ENCODE measurements at regions not wholly inside any gene's neighbourhood (a gene's known extent, or its start where the extent isn't known, plus 50 kb on each side); places are given as distances from the start of the nearest gene placed in this dataset.

DNA sequence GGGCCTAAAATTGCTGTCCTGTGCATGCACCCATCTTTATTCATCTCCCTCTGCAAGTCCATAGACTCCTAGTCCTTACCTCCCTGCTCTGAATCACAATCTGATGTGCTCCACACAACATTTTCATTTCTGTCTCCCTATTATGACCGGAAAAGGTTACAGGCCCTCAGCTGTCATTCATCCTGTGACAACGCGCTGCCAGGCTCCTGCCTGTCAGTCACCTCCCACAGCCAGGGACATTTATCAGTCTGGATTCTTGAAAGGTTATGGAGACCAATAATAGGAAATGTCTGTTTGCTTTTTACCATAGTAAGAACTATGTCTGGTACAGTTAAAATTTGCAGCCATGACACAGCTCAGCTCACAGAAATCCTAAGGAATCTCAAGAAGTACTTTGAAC, 197.1 kb downstream of the RDH14 start:
- no peak for TF ChIP-seq CSDC2 (CRISPR knock-in tag; IDR thresholded peaks at IDR 0.05)
- TF ChIP-seq, protein P1, sequence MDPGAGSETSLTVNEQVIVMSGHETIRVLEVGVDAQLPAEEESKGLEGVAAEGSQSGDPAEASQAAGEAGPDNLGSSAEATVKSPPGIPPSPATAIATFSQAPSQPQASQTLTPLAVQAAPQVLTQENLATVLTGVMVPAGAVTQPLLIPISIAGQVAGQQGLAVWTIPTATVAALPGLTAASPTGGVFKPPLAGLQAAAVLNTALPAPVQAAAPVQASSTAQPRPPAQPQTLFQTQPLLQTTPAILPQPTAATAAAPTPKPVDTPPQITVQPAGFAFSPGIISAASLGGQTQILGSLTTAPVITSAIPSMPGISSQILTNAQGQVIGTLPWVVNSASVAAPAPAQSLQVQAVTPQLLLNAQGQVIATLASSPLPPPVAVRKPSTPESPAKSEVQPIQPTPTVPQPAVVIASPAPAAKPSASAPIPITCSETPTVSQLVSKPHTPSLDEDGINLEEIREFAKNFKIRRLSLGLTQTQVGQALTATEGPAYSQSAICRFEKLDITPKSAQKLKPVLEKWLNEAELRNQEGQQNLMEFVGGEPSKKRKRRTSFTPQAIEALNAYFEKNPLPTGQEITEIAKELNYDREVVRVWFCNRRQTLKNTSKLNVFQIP (CRISPR knock-in tag; IDR thresholded peaks at IDR 0.05; ENCODE audit: borderline replicate concordance, low read depth): no peak
- no peak for TF ChIP-seq PPARA (CRISPR knock-in tag; IDR thresholded peaks at IDR 0.05; ENCODE audit: borderline replicate concordance)
- no peak for ATAC-seq

DNA sequence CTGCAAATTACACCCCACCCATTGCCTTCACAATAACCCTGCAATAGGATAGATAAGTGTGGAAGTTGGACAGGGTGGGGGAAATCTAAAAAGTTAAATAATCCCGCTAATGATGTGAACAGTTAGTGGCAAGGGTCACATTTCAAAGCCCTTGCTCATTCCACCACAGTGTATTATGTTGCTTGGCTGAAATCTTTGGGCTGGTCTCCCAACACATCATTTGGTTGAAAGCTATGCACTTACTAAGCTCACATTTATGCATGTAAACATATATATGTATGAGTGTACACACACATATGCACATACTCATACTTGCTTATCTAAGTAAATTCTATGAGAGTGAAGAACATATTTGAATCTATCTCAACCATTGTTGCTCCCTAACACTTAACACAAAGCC, 197.8 kb downstream of the RDH14 start:
- TF ChIP-seq ZNF70 (CRISPR knock-in tag; IDR thresholded peaks at IDR 0.05): no peak
- no peak for TF ChIP-seq ZNF8 (CRISPR knock-in tag; IDR thresholded peaks at IDR 0.05)
- TF ChIP-seq, protein P2, sequence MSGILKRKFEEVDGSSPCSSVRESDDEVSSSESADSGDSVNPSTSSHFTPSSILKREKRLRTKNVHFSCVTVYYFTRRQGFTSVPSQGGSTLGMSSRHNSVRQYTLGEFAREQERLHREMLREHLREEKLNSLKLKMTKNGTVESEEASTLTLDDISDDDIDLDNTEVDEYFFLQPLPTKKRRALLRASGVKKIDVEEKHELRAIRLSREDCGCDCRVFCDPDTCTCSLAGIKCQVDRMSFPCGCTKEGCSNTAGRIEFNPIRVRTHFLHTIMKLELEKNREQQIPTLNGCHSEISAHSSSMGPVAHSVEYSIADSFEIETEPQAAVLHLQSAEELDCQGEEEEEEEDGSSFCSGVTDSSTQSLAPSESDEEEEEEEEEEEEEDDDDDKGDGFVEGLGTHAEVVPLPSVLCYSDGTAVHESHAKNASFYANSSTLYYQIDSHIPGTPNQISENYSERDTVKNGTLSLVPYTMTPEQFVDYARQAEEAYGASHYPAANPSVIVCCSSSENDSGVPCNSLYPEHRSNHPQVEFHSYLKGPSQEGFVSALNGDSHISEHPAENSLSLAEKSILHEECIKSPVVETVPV (CRISPR knock-in tag; IDR thresholded peaks at IDR 0.05): no peak
- no peak for TF ChIP-seq ZFP30 (CRISPR knock-in tag; IDR thresholded peaks at IDR 0.05)
- no peak for ATAC-seq

DNA sequence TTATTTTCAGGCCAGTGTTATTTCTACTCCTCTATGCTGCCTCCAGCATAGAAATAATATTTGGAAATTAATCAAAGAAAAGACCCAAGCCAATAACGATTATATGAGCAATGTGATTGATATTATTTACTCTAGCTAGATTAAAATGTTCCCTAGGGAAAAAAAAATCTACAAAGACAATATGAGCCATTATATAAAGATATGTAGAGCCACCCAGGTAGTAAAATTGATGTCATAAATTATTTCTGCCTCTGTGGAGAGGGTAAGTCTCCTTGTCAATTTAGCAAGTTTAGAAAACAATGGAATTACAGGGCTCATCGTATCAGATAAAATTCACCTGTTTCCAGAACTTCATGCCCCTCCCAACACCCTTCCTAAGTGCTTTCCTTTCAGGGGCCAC, 202.9 kb downstream of the RDH14 start:
- TF ChIP-seq SNAI2 (CRISPR knock-in tag; IDR thresholded peaks at IDR 0.05) (no peak), ARNTL (CRISPR knock-in tag; IDR thresholded peaks at IDR 0.05; ENCODE audit: borderline replicate concordance, low read depth) (no peak), ESRRG (CRISPR knock-in tag; IDR thresholded peaks at IDR 0.05) (no peak), ZC3H10 (CRISPR knock-in tag; IDR thresholded peaks at IDR 0.05) (no peak), ZNF8 (CRISPR knock-in tag; IDR thresholded peaks at IDR 0.05) (no peak), BACH2 (CRISPR knock-in tag; IDR thresholded peaks at IDR 0.05; ENCODE audit: borderline replicate concordance) (no peak), CSDC2 (CRISPR knock-in tag; IDR thresholded peaks at IDR 0.05) (no peak), ZNF70 (CRISPR knock-in tag; IDR thresholded peaks at IDR 0.05) (no peak), TCF4 (CRISPR knock-in tag; IDR thresholded peaks at IDR 0.05; ENCODE audit: borderline replicate concordance) (no peak), ZNF565 (CRISPR knock-in tag; conservative IDR thresholded peaks at IDR 0.05; ENCODE audit: low read depth) (no peak)
- TF ChIP-seq, protein P1 (CRISPR knock-in tag; IDR thresholded peaks at IDR 0.05; ENCODE audit: borderline replicate concordance, low read depth): no peak
- TF ChIP-seq, protein P3, sequence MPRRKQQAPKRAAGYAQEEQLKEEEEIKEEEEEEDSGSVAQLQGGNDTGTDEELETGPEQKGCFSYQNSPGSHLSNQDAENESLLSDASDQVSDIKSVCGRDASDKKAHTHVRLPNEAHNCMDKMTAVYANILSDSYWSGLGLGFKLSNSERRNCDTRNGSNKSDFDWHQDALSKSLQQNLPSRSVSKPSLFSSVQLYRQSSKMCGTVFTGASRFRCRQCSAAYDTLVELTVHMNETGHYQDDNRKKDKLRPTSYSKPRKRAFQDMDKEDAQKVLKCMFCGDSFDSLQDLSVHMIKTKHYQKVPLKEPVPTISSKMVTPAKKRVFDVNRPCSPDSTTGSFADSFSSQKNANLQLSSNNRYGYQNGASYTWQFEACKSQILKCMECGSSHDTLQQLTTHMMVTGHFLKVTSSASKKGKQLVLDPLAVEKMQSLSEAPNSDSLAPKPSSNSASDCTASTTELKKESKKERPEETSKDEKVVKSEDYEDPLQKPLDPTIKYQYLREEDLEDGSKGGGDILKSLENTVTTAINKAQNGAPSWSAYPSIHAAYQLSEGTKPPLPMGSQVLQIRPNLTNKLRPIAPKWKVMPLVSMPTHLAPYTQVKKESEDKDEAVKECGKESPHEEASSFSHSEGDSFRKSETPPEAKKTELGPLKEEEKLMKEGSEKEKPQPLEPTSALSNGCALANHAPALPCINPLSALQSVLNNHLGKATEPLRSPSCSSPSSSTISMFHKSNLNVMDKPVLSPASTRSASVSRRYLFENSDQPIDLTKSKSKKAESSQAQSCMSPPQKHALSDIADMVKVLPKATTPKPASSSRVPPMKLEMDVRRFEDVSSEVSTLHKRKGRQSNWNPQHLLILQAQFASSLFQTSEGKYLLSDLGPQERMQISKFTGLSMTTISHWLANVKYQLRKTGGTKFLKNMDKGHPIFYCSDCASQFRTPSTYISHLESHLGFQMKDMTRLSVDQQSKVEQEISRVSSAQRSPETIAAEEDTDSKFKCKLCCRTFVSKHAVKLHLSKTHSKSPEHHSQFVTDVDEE (CRISPR knock-in tag; IDR thresholded peaks at IDR 0.05): no peak
- ATAC-seq: no peak

DNA sequence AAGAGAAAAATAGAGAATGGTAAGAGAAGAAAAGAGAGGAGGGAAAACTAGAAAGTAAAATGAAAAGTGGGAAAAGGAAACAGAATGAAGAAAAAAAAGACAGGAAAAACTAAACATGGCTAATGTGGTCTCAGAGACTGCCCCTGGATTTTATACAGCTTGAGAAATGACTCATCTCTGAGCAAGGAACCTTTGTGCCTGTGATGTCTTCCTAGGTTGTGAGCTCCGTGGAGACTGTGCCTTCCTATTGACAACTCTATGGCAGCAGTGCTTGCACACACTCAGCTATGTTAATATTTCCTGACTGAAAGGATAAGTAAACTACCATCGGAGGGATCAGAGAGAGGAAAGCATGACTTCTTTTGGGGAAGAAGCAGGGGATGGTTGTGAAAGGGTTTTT, 203.8 kb downstream of the RDH14 start:
- TF ChIP-seq CSDC2 (CRISPR knock-in tag; IDR thresholded peaks at IDR 0.05) (no peak), ZFP30 (CRISPR knock-in tag; IDR thresholded peaks at IDR 0.05) (no peak), ZC3H10 (CRISPR knock-in tag; IDR thresholded peaks at IDR 0.05) (no peak), ZNF8 (CRISPR knock-in tag; IDR thresholded peaks at IDR 0.05) (no peak), GLIS3 (CRISPR knock-in tag; IDR thresholded peaks at IDR 0.05) (no peak), TCF4 (CRISPR knock-in tag; IDR thresholded peaks at IDR 0.05; ENCODE audit: borderline replicate concordance) (no peak), PPARA (CRISPR knock-in tag; IDR thresholded peaks at IDR 0.05; ENCODE audit: borderline replicate concordance) (no peak), ESRRG (CRISPR knock-in tag; IDR thresholded peaks at IDR 0.05) (no peak), OSR1 (CRISPR knock-in tag; IDR thresholded peaks at IDR 0.05) (no peak), RARB (CRISPR knock-in tag; IDR thresholded peaks at IDR 0.05) (no peak), ZNF565 (CRISPR knock-in tag; conservative IDR thresholded peaks at IDR 0.05; ENCODE audit: low read depth) (no peak), SNAI2 (CRISPR knock-in tag; IDR thresholded peaks at IDR 0.05) (no peak)
- TF ChIP-seq, protein P1 (CRISPR knock-in tag; IDR thresholded peaks at IDR 0.05; ENCODE audit: borderline replicate concordance, low read depth): no peak
- TF ChIP-seq, protein P2 (CRISPR knock-in tag; IDR thresholded peaks at IDR 0.05): no peak
- ATAC-seq: 0 out of 3 replicates have a peak, but pooled peaks have one; percentile 24
